ENCODE measurements at regions not wholly inside any gene's neighbourhood (a gene's known extent, or its start where the extent isn't known, plus 50 kb on each side); places are given as distances from the start of the nearest gene placed in this dataset.

GRCh38 chr7:39816462-39817060, 133.5 kb upstream of the CDK13 start:
- TF ChIP-seq CTCF (IDR thresholded peaks at IDR 0.05): no peak
- H3K27ac ChIP-seq: no peak overlapping the region
- H3K9me3 ChIP-seq: no peaks in the 10 kb centered on the region
- intact Hi-C loops (cut with DNase I; ENCODE audit: low total_unique reads): no loop called here
- peaks cover 0 to 16% of the 10 kb centered on the region in 2 donors for H3K27me3 ChIP-seq
- no peaks in the 10 kb centered on the region for H3K36me3 ChIP-seq
- DNase-seq: no peak
- H3K4me1 ChIP-seq: peaks cover 0 to 2% (median under 1%) of the 10 kb centered on the region in 4 donors
- H3K4me3 ChIP-seq: no peak overlapping the region

DNA sequence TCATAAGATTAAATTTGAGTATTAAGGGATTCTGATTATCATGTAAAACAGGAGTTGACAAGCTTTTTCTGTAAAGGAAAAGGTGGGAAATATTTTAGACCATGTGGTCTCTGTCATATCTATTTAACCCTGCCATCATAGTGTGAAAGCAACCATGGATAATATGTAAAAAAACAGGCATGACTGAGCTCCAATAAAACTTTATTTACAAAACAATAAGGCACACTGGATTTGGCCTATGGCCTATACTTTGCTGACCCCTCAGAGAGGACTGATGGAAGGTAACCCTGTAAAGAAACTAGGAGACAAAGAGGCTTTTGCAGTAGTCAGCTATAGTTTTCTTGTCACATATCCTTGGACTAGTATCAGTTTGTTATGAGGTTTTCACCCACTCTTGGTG, 130.5 kb upstream of the CDK13 start:
- no peak overlapping the region for H3K27ac ChIP-seq
- no peaks in the 10 kb centered on the region for H3K9me3 ChIP-seq
- H3K27me3 ChIP-seq: peaks cover 0 to 21% of the 10 kb centered on the region in 2 donors
- H3K36me3 ChIP-seq: no peaks in the 10 kb centered on the region
- no peaks in the 10 kb centered on the region for H3K4me1 ChIP-seq
- TF ChIP-seq CTCF (IDR thresholded peaks at IDR 0.05): no peak
- H3K4me3 ChIP-seq: no peak overlapping the region
- intact Hi-C loops (cut with DNase I; ENCODE audit: low total_unique reads): no loop called here
- no peak for DNase-seq

DNA sequence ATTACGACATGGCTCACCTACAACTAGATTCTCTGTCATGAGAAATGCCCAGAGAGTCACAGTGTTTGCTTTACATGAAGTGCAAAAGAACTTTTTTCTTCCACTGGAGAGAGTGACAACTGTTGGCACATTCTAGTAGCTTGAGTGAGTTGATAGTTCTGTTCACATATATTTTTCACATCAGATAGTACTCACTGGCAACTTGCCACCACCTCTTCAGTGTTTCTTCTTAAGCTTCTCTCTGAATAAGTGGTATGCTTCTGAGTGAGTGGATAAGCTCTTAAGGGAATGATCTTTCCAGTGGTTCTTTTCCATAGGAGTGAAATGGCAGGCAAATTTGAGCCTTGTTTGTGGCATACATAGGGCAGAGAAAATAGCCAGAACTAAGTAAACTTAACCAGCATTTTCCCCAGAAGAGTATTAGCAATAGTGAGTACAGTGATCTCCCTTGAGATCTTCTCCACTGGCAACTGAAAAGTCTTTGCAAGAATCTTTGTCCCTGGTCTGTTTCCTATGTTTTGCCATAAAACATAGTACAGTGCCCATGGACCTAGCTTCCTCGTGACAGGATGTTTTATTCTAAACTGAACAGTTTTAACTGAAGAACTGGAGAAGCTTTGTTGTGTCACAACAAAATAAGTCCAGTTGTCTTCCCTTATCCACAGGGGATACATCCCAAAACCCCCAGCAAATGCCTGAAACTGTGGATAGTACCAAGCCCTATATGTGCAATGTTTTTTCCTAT, 125.4 kb upstream of the CDK13 start:
- H3K9me3 ChIP-seq: no peaks in the 10 kb centered on the region
- intact Hi-C loops (cut with DNase I; ENCODE audit: low total_unique reads): no loop called here
- H3K36me3 ChIP-seq: no peaks in the 10 kb centered on the region
- TF ChIP-seq CTCF (IDR thresholded peaks at IDR 0.05): no peak
- H3K4me1 ChIP-seq: no peaks in the 10 kb centered on the region
- H3K4me3 ChIP-seq: no peak overlapping the region
- peaks cover 4 to 24% of the 10 kb centered on the region in 2 donors for H3K27me3 ChIP-seq
- no peak for DNase-seq
- H3K27ac ChIP-seq: no peak overlapping the region

DNA sequence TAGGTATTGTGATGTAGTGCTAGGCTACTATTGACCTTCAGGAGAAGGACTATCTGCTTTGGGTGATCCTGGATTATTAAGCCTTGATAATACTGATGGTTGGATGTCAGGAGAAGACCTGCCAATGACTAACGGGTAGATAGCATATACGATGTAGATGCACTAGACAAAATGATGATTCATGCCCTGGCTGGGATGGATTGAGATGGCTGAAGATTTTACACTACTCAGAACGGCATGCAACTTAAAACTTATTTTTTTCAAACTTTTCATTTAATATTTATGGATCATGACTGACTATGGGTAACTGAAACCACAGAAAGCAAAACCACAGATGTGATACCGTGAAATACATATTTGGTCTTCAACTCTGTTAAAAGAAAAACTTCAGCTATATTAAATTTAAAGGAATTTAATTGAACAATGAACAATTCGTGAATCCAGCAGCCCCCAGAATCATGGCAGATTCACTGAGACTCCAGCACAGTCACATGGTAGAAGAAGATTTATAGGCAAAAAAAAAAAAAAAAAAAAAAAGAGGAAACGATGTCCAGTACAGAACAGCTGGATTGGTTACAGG, 124.6 kb upstream of the CDK13 start:
- no peak for TF ChIP-seq CTCF (IDR thresholded peaks at IDR 0.05)
- peaks cover 4 to 30% of the 10 kb centered on the region in 2 donors for H3K27me3 ChIP-seq

GRCh38 chr7:39826166-39826565, 123.9 kb upstream of the CDK13 start:
- Histone ChIP-seq H3K36me3 (no peaks in the 10 kb centered on the region), H3K27ac (no peak overlapping the region), H3K27me3 (peaks cover 4 to 35% of the 10 kb centered on the region in 2 donors), H3K9me3 (no peaks in the 10 kb centered on the region), H3K4me3 (no peak overlapping the region), H3K4me1 (no peaks in the 10 kb centered on the region)
- intact Hi-C loops (cut with DNase I; ENCODE audit: low total_unique reads): no loop called here
- no peak for TF ChIP-seq CTCF (IDR thresholded peaks at IDR 0.05)
- DNase-seq: no peak

More for the DNA sequence above, 124.6 kb upstream of the CDK13 start:
- no peak for DNase-seq
- intact Hi-C loops (cut with DNase I; ENCODE audit: low total_unique reads): no loop called here
- Histone ChIP-seq H3K36me3 (no peaks in the 10 kb centered on the region), H3K27ac (no peak overlapping the region), H3K9me3 (no peaks in the 10 kb centered on the region), H3K4me1 (no peaks in the 10 kb centered on the region), H3K4me3 (no peak overlapping the region)
